A673 (cell line): ENCODE measurements at regions not wholly inside any gene's neighbourhood (a gene's known extent, or its start where the extent isn't known, plus 50 kb on each side); places are given as distances from the start of the nearest gene placed in this dataset.

ENCODE experiments used
- EZH2 ChIP-seq: fragments of 200-600 bp; sonication (generic); IDR thresholded peaks from 2 replicates; pipeline ENCODE4 v1.6.1; 2017; ENCODE audit warnings: borderline replicate concordance, low read depth, mild to moderate bottlenecking, mixed read lengths, antibody characterized with exemption, low read length; ENCODE audit not compliant: poor library complexity, severe bottlenecking
- TF ChIP-seq, protein P1 (sequence below): fragments of 300-800, 200-600 bp; sonication (generic); conservative IDR thresholded peaks from 2 replicates; pipeline ENCODE4 v1.5.1; 2017; ENCODE audit warnings: low read depth, mild to moderate bottlenecking, antibody characterized with exemption, low read length, moderate library complexity, mixed read lengths

GRCh38 chr13:31914843-31915242 lies 116.7 kb upstream of the FRY start:
- TF ChIP-seq, protein P1, sequence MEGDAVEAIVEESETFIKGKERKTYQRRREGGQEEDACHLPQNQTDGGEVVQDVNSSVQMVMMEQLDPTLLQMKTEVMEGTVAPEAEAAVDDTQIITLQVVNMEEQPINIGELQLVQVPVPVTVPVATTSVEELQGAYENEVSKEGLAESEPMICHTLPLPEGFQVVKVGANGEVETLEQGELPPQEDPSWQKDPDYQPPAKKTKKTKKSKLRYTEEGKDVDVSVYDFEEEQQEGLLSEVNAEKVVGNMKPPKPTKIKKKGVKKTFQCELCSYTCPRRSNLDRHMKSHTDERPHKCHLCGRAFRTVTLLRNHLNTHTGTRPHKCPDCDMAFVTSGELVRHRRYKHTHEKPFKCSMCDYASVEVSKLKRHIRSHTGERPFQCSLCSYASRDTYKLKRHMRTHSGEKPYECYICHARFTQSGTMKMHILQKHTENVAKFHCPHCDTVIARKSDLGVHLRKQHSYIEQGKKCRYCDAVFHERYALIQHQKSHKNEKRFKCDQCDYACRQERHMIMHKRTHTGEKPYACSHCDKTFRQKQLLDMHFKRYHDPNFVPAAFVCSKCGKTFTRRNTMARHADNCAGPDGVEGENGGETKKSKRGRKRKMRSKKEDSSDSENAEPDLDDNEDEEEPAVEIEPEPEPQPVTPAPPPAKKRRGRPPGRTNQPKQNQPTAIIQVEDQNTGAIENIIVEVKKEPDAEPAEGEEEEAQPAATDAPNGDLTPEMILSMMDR = no peak
- TF ChIP-seq EZH2 = no peak
